ENCODE measurements at regions not wholly inside any gene's neighbourhood (a gene's known extent, or its start where the extent isn't known, plus 50 kb on each side); places are given as distances from the start of the nearest gene placed in this dataset.
"Not testable (repeated sequence)": the region's sequence is repeated elsewhere in the genome, so short reads cannot be mapped to it uniquely, and the experiment has no call there.

DNA sequence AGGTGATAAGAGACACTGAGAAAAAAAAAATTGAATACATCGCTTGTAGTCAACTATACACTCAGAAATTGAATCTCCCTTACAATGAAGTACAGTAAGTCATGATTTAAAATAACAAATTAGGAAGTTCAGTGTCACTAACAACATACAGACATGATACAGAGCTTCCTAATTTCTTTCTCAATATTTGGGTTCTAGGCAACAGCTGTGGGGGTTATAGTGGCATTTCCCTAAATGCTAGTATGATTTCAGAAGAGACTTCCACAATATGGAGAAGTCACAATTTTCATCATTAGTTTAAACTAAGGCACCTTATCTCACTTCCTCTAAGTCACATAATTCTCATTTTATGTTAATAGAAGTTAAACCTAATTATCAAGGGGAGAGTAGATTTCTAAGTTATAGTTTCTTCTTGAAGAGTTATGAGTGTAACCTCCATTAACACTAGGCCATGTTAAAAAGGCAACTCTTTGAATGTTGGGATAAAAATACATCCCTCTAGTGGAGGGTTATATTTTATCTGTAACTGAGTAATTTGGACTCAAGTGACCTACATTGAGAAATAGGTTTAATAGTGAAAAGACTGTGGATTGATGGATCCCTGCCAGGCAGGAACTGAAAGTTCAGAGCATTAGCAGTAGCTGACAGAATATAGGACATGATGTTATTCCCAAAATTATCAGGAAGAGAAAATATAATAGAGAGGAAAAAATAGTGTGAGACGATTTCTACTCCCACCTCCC is 286.0 kb upstream of the SUCLG2 start:
- intact Hi-C loops (cut with DNase I; ENCODE audit: low total_unique reads): no loop called here

DNA sequence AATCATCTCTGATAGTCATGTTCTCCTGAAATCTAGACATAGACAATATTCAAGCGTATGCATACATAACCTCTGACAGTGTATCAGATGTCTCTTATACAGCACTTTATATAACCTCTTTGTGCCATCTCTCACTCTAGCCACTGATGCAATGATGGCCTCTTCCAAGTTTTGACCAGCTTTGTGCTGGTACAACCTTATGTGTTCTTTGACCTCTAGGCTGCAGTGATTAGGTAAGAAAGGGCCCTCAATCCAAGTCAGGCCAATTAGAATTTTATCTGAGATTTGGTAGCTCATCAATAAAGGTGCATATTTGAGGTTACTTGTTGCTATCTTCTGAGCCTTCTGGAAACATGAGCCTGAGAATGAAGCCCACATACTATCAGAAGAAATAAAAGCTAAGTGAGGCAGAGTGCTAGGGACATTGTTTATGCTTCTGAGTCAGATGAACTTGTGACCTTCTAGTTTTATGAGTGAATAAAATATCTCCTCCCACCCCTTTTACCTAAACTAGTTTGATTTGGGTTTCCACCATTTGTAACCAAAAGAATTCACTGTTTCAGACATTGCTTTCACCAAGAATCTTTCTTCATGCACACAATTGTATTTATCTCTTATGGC is 283.2 kb upstream of the SUCLG2 start:
- Histone ChIP-seq H3K27ac (no peak overlapping the region), H3K36me3 (no peaks in the 10 kb centered on the region), H3K9me3 (peaks cover 0 to 21% (median 12%) of the 10 kb centered on the region in 8 donors), H3K27me3 (replicated peaks in 1 of 7) (no peaks in the 10 kb centered on the region), H3K4me1 (no peaks in the 10 kb centered on the region), H3K4me3 (no peak overlapping the region)
- TF ChIP-seq POLR2A (IDR thresholded peaks at IDR 0.05) (no peak), POLR2AphosphoS5 (IDR thresholded peaks at IDR 0.05) (no peak)
- TF ChIP-seq, protein P1, sequence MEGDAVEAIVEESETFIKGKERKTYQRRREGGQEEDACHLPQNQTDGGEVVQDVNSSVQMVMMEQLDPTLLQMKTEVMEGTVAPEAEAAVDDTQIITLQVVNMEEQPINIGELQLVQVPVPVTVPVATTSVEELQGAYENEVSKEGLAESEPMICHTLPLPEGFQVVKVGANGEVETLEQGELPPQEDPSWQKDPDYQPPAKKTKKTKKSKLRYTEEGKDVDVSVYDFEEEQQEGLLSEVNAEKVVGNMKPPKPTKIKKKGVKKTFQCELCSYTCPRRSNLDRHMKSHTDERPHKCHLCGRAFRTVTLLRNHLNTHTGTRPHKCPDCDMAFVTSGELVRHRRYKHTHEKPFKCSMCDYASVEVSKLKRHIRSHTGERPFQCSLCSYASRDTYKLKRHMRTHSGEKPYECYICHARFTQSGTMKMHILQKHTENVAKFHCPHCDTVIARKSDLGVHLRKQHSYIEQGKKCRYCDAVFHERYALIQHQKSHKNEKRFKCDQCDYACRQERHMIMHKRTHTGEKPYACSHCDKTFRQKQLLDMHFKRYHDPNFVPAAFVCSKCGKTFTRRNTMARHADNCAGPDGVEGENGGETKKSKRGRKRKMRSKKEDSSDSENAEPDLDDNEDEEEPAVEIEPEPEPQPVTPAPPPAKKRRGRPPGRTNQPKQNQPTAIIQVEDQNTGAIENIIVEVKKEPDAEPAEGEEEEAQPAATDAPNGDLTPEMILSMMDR (IDR thresholded peaks at IDR 0.05 in 8 of 11, conservative IDR thresholded peaks at IDR 0.05 in 3 of 11): no peak
- intact Hi-C loops (cut with DNase I; ENCODE audit: low total_unique reads): no loop called here
- 43 to 96% (median 96%) methylated on average over 1 of the region's 1 CpG for WGBS, 5 donors
- DNase-seq: no peak

More for the DNA sequence above, 286.0 kb upstream of the SUCLG2 start:
- TF ChIP-seq POLR2AphosphoS5 (IDR thresholded peaks at IDR 0.05) (no peak), POLR2A (IDR thresholded peaks at IDR 0.05) (no peak)
- TF ChIP-seq, protein P1 (IDR thresholded peaks at IDR 0.05 in 8 of 11, conservative IDR thresholded peaks at IDR 0.05 in 3 of 11): no peak
- no peak for DNase-seq
- no peaks in the 10 kb centered on the region for H3K36me3 ChIP-seq
- WGBS, 5 donors: 58 to 73% (median 71%) methylated on average over 2 of the region's 2 CpGs
- peaks cover 0 to 10% (median 6%) of the 10 kb centered on the region in 8 donors for H3K9me3 ChIP-seq
- H3K4me3 ChIP-seq: no peak overlapping the region
- no peaks in the 10 kb centered on the region for H3K27me3 ChIP-seq (replicated peaks in 1 of 7)
- H3K27ac ChIP-seq: peak overlapping the region in 4 of 8 donors; percentile 19 to 38 (median 24)
- no peaks in the 10 kb centered on the region for H3K4me1 ChIP-seq

DNA sequence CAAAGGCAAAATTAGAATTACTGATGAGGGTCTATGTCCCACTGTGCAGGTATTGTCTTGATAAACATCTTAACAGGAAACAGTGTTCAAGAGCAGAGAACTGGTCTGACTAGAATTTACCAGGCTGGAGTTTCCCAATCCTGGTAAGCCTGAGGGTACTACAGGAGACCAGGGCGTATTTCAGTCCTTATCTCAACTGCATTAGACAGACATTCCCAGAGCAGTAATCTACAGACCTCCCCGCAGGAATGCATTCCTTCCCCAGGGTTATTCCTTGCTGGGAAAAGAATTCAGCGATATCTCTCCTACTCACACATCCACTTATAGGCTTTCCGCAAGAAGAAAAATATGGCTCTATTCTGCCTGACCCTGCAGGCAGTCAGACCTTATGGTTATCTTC is 276.0 kb upstream of the SUCLG2 start:
- H3K4me1 ChIP-seq; H3K36me3 ChIP-seq; H3K27me3 ChIP-seq (replicated peaks in 1 of 7); intact Hi-C loops (cut with DNase I; ENCODE audit: low total_unique reads); H3K27ac ChIP-seq; H3K4me3 ChIP-seq; DNase-seq: not testable (repeated sequence)
- peaks cover 0 to 18% (median 8%) of the 10 kb centered on the region in 8 donors for H3K9me3 ChIP-seq
- 83 to 91% (median 87%) methylated on average over 4 of the region's 4 CpGs for WGBS, 5 donors

DNA sequence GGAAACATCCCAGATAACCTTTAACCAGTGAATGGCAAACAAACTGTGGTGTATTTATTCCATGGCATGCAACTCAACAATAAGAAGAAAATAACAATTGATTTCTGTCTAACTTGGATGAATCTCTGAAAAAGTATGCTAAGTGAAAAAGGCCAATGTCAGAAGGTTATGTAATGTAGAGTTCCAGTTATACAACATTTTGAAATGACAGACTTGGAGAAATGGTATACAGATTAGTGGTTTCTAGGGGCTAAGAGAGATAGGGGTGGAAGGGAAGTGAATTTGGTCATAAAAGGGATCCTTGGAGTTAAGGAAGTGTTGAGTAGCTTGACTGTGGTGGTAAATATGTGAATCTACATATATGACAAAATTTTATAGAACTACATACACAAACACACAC is 269.4 kb upstream of the SUCLG2 start:
- TF ChIP-seq POLR2AphosphoS5 (IDR thresholded peaks at IDR 0.05): no peak
- TF ChIP-seq POLR2A (IDR thresholded peaks at IDR 0.05): no peak
- TF ChIP-seq, protein P1 (IDR thresholded peaks at IDR 0.05 in 8 of 11, conservative IDR thresholded peaks at IDR 0.05 in 3 of 11): no peak
- Histone ChIP-seq H3K27me3 (replicated peaks in 1 of 7) (no peaks in the 10 kb centered on the region), H3K27ac (no peak overlapping the region), H3K4me3 (no peak overlapping the region), H3K9me3 (peaks cover 0 to 16% (median 8%) of the 10 kb centered on the region in 8 donors), H3K36me3 (no peaks in the 10 kb centered on the region), H3K4me1 (no peaks in the 10 kb centered on the region)
- no peak for DNase-seq
- intact Hi-C loops (cut with DNase I; ENCODE audit: low total_unique reads): no loop called here
